LNCAP (cell line): ENCODE measurements at regions not wholly inside any gene's neighbourhood (a gene's known extent, or its start where the extent isn't known, plus 50 kb on each side); places are given as distances from the start of the nearest gene placed in this dataset.

Experiments
- TF ChIP-seq, protein P1 (sequence below): fragments of 450-650 bp; IDR thresholded peaks from 2 replicates; pipeline ENCODE4 v1.5.1; 2017; ENCODE audit warnings: mild to moderate bottlenecking

DNA sequence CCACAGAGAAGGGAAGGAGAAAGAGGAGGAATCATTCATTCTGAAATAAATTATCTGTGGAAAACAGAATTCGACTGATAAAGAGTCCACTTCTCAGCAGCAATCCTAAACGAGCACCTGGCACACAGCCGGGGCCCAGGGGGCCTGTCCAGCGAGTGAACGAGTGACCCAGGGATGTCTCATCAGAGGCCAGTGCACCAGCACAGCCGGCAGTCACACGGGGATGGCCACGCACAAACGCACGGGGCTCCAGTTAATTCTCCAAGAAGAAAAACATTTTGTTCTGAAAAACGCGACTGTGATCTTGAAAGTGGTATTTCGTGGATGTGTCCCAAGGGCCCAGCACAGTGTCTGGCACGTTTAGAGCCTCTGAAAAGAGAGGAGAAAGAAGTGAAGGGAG lies 154.6 kb downstream of the BRD1 start:
- TF ChIP-seq, protein P1, sequence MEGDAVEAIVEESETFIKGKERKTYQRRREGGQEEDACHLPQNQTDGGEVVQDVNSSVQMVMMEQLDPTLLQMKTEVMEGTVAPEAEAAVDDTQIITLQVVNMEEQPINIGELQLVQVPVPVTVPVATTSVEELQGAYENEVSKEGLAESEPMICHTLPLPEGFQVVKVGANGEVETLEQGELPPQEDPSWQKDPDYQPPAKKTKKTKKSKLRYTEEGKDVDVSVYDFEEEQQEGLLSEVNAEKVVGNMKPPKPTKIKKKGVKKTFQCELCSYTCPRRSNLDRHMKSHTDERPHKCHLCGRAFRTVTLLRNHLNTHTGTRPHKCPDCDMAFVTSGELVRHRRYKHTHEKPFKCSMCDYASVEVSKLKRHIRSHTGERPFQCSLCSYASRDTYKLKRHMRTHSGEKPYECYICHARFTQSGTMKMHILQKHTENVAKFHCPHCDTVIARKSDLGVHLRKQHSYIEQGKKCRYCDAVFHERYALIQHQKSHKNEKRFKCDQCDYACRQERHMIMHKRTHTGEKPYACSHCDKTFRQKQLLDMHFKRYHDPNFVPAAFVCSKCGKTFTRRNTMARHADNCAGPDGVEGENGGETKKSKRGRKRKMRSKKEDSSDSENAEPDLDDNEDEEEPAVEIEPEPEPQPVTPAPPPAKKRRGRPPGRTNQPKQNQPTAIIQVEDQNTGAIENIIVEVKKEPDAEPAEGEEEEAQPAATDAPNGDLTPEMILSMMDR = no peak

GRCh38 chr22:49672014-49672516 lies 155.6 kb downstream of the BRD1 start:
- TF ChIP-seq, protein P1 = no peak

DNA sequence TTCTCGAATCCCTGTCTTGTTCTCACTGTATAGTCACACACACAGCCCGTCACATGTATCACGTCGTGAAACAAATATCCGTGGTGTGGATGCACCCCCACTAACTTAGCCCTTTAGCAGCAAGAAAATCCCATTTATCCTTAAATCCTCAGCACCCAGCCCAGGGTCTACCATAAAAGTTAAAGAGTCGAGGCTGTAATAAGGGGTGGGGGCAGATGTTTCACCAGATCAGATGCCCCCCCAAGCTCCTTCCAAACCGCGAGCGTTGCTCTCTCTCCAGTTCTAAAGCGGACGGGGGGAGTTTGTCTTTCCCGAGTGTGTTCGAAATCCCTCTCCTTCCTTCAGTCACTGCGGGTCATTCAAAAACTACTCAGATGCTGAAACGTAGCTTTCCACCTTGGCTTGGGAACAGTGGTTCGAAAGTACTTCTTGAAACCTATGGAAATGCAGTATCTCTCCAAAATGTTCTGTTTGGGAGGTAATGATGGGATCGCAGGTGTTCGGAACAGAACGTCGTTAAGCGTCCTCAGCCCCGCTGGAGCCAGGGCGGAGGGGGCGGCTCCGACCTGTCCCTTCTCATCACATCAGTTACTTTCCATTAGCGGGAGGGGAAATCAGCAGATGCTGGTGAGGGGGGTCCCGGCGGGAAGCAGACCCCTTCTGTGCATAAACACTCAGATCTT lies 156.2 kb downstream of the BRD1 start:
- TF ChIP-seq, protein P1 = no peak

- TF ChIP-seq, protein P1 = no peak
These were observed 157.0 kb downstream of the BRD1 start for GRCh38 chr22:49670456-49671330.

DNA sequence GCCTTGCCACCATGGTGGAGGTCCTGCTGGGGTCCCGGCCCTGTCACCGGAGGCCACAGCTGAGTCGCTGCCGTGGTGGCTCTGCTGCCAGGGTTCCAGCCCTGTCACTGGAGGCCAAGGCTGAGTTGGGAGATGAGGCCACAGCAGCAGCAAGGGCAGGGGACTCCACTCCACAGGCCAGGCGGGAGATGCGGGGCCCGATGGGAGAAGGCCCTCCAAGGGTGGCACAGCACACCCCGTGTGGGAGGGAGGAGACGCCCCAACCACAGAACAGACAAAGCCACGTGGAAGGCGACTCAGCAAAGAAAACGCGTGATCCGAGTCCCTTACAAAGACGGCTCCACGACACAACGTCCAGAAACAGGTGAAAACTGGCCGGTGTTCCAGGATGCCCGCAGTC lies 159.3 kb downstream of the BRD1 start:
- TF ChIP-seq, protein P1 = no peak

DNA sequence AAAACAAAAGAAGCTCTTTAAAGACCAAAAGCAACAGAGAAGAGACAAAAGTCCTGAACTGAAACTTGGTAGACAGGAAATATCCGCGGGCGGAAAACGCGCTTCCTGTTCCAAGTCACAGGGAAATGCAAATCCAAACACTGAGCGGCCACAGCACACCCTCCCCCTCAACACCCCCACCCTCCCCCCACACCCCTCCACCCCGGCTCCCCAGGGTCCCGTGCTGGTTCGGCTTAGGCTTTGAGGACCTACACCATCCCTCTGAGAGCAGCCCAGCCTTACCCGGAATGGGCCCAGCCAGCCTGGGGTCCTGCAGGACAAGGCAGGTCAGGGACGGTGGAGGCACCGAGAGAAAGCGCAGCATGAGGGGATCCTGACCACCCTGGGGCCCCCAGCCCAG lies 160.4 kb downstream of the BRD1 start:
- TF ChIP-seq, protein P1 = no peak

DNA sequence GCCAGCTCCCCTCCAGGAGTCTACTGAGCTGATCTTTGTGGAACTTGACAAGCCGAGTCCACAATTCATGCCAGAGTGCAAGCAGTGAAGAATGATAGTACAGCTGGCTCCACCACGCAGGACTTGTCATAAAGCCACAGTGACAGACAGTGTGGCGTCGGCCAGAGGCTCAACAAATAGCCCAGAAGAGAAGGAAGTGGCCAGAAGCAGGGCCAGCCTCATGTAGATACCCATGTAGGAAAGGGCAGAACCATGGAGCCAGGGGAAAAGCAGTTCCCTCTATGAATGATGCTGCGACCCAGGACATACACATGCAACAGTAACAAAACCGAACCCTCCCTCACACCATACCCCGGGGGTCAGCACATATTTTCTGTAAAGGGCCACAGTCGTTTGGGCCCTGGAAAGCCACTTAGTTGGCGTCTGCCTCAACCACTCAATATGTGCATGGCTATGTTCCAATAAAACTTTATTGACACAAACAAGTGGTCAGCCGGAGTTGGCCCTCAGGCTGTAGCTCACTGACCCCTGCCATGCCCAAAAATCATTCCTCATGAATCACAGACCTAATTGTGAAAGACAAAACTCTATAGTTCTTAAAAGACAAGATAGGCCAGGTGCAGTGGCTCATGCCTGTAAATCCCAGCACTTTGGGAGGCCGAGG lies 161.4 kb downstream of the BRD1 start:
- TF ChIP-seq, protein P1 = no peak
